Ovary (tissue), 3 donors: ENCODE measurements at regions not wholly inside any gene's neighbourhood (a gene's known extent, or its start where the extent isn't known, plus 50 kb on each side); places are given as distances from the start of the nearest gene placed in this dataset.

Experiments
- CTCF ChIP-seq, 3 donors: fragments of 450-650 bp in 2 of 3; fragments of 200-600 bp in 1 of 3; IDR thresholded peaks; one replicate each; pipeline versions ENCODE4 v1.5.1 to v1.8.0; 2016 to 2022; ENCODE audit warnings: antibody characterized with exemption in 3 of 3, mild to moderate bottlenecking in 1 of 3
- EP300 ChIP-seq: sonication (generic); formaldehyde crosslinking; IDR thresholded peaks from one replicate; pipeline ENCODE4 v1.6.1; 2017; ENCODE audit warnings: antibody characterized with exemption
- POLR2A ChIP-seq: fragments of 450-650 bp; IDR thresholded peaks from one replicate; pipeline ENCODE4 v1.6.1; 2017; ENCODE audit warnings: antibody characterized with exemption, mild to moderate bottlenecking, moderate library complexity
- donor health status: DM: no; HTN: no; CAD: no.

- TF ChIP-seq POLR2A (no peak), CTCF (IDR thresholded peaks at IDR 0.05) (no peak), EP300 (no peak)
Measured at GRCh38 chr3:87801409-87801808, 257.4 kb downstream of the CGGBP1 start.
